ENCODE measurements at regions not wholly inside any gene's neighbourhood (a gene's known extent, or its start where the extent isn't known, plus 50 kb on each side); places are given as distances from the start of the nearest gene placed in this dataset.

GRCh38 chr10:7085913-7086589 is 324.8 kb downstream of the SFMBT2 start:
- DNase-seq (no peak), ATAC-seq (no peak)
- H3K27ac Mint-ChIP-seq = no peak overlapping the region
- no peak overlapping the region for H3K4me3 Mint-ChIP-seq
- no peaks in the 10 kb centered on the region for H3K9me3 Mint-ChIP-seq (ENCODE audit: low read depth)
- peaks cover 6% of the 10 kb centered on the region for H3K27me3 Mint-ChIP-seq
- no peaks in the 10 kb centered on the region for H3K36me3 Mint-ChIP-seq (ENCODE audit: low read depth)
- intact Hi-C loops (cut with DNase I, micrococcal nuclease) = no loop called here
- ChIA-PET POLR2A (interaction anchor here (0.6 kb wide), 1 partner anchor 150 kb away, joined by 6 read pairs; no protein-coding TSS in a partner anchor), CTCF (no interaction called here)
- H3K4me1 Mint-ChIP-seq = no peaks in the 10 kb centered on the region

GRCh38 chr10:7085147-7085912 is 325.5 kb downstream of the SFMBT2 start:
- Mint-ChIP-seq H3K4me3 (no peak overlapping the region), H3K27ac (no peak overlapping the region), H3K4me1 (no peaks in the 10 kb centered on the region)

GRCh38 chr10:7084280-7085005 is 326.4 kb downstream of the SFMBT2 start:
- POLR2A ChIA-PET = no interaction called here
- H3K27ac Mint-ChIP-seq = no peak overlapping the region
- ATAC-seq = no peak
- peaks cover 7% of the 10 kb centered on the region for H3K27me3 Mint-ChIP-seq
- no peaks in the 10 kb centered on the region for H3K36me3 Mint-ChIP-seq (ENCODE audit: low read depth)
- H3K4me1 Mint-ChIP-seq = no peaks in the 10 kb centered on the region
- DNase-seq = no peak
- intact Hi-C loops (cut with DNase I, micrococcal nuclease) = no loop called here
- CTCF ChIA-PET = interaction anchor here (0.7 to 1.1 kb wide), 4 partner anchors 8 to 665 kb away, joined by 3 to 5 read pairs (median 3); no protein-coding TSS in a partner anchor
- H3K9me3 Mint-ChIP-seq (ENCODE audit: low read depth) = no peaks in the 10 kb centered on the region
- H3K4me3 Mint-ChIP-seq = no peak overlapping the region

More at GRCh38 chr10:7085147-7085912, 325.5 kb downstream of the SFMBT2 start:
- Mint-ChIP-seq H3K9me3 (ENCODE audit: low read depth) (no peaks in the 10 kb centered on the region), H3K27me3 (peaks cover 7% of the 10 kb centered on the region), H3K36me3 (ENCODE audit: low read depth) (no peaks in the 10 kb centered on the region)
- DNase-seq = no peak
- ATAC-seq = no peak
- CTCF ChIA-PET = interaction anchor here (0.7 to 0.8 kb wide), 2 partner anchors 158 to 665 kb away, joined by 3 to 5 read pairs; no protein-coding TSS in a partner anchor
- POLR2A ChIA-PET = interaction anchor here (0.6 kb wide), 1 partner anchor 149 kb away, joined by 6 read pairs; no protein-coding TSS in a partner anchor
- intact Hi-C loops (cut with DNase I, micrococcal nuclease) = no loop called here

GRCh38 chr10:7082967-7083366 is 327.9 kb downstream of the SFMBT2 start:
- Mint-ChIP-seq H3K9me3 (ENCODE audit: low read depth) (no peaks in the 10 kb centered on the region), H3K27ac (no peak overlapping the region), H3K27me3 (peaks cover 9% of the 10 kb centered on the region), H3K4me3 (no peak overlapping the region), H3K4me1 (no peaks in the 10 kb centered on the region), H3K36me3 (ENCODE audit: low read depth) (no peaks in the 10 kb centered on the region)
- ATAC-seq (no peak), DNase-seq (no peak)
- ChIA-PET POLR2A (no interaction called here), CTCF (no interaction called here)
- intact Hi-C loops (cut with DNase I, micrococcal nuclease) = no loop called here

GRCh38 chr10:7077880-7078279 is 333.0 kb downstream of the SFMBT2 start:
- ATAC-seq (no peak), DNase-seq (no peak)
- intact Hi-C loops (cut with DNase I, micrococcal nuclease) = no loop called here
- no peak overlapping the region for H3K4me3 Mint-ChIP-seq
- no peaks in the 10 kb centered on the region for H3K36me3 Mint-ChIP-seq (ENCODE audit: low read depth)
- peaks cover 19% of the 10 kb centered on the region for H3K27me3 Mint-ChIP-seq
- ChIA-PET POLR2A (no interaction called here), CTCF (interaction anchor here (1.1 to 1.5 kb wide), 2 partner anchors 11 to 158 kb away, joined by 3 read pairs; no protein-coding TSS in a partner anchor)
- no peak overlapping the region for H3K27ac Mint-ChIP-seq
- H3K9me3 Mint-ChIP-seq (ENCODE audit: low read depth) = no peaks in the 10 kb centered on the region
- no peaks in the 10 kb centered on the region for H3K4me1 Mint-ChIP-seq

- ChIA-PET CTCF (interaction anchor here (0.7 kb wide), 1 partner anchor 42 kb away, joined by 3 read pairs; no protein-coding TSS in a partner anchor), POLR2A (no interaction called here)
- intact Hi-C loops (cut with DNase I, micrococcal nuclease) = no loop called here
- H3K4me3 Mint-ChIP-seq = no peak overlapping the region
- peaks cover 12% of the 10 kb centered on the region for H3K27me3 Mint-ChIP-seq
- H3K9me3 Mint-ChIP-seq (ENCODE audit: low read depth) = no peaks in the 10 kb centered on the region
- H3K36me3 Mint-ChIP-seq (ENCODE audit: low read depth) = no peaks in the 10 kb centered on the region
- no peak overlapping the region for H3K27ac Mint-ChIP-seq
- H3K4me1 Mint-ChIP-seq = no peaks in the 10 kb centered on the region
- ATAC-seq (no peak), DNase-seq (no peak)
Observed at GRCh38 chr10:7075851-7076250, 335.0 kb downstream of the SFMBT2 start.

GRCh38 chr10:7075110-7075509 is 335.7 kb downstream of the SFMBT2 start:
- no peaks in the 10 kb centered on the region for H3K9me3 Mint-ChIP-seq (ENCODE audit: low read depth)
- no peaks in the 10 kb centered on the region for H3K36me3 Mint-ChIP-seq (ENCODE audit: low read depth)
- intact Hi-C loops (cut with DNase I, micrococcal nuclease) = no loop called here
- no peaks in the 10 kb centered on the region for H3K4me1 Mint-ChIP-seq
- ATAC-seq (no peak), DNase-seq (no peak)
- no peak overlapping the region for H3K4me3 Mint-ChIP-seq
- POLR2A ChIA-PET = no interaction called here
- CTCF ChIA-PET = interaction anchor here (0.6 to 0.7 kb wide), 2 partner anchors 43 to 141 kb away, joined by 3 read pairs; no protein-coding TSS in a partner anchor
- peaks cover 12% of the 10 kb centered on the region for H3K27me3 Mint-ChIP-seq
- H3K27ac Mint-ChIP-seq = no peak overlapping the region

GRCh38 chr10:7071421-7071820 is 339.4 kb downstream of the SFMBT2 start:
- ATAC-seq = no peak
- intact Hi-C loops (cut with DNase I, micrococcal nuclease) = no loop called here
- ChIA-PET POLR2A (no interaction called here), CTCF (no interaction called here)
- Mint-ChIP-seq H3K4me1 (no peaks in the 10 kb centered on the region), H3K36me3 (ENCODE audit: low read depth) (no peaks in the 10 kb centered on the region), H3K9me3 (ENCODE audit: low read depth) (no peaks in the 10 kb centered on the region), H3K4me3 (no peak overlapping the region), H3K27ac (no peak overlapping the region), H3K27me3 (peaks cover 12% of the 10 kb centered on the region)
- DNase-seq = no peak

- DNase-seq = no peak
- CTCF ChIA-PET = interaction anchor here (0.6 kb wide), 1 partner anchor 43 kb away, joined by 3 read pairs; no protein-coding TSS in a partner anchor
- no peak for ATAC-seq
- H3K36me3 Mint-ChIP-seq (ENCODE audit: low read depth) = no peaks in the 10 kb centered on the region
- H3K9me3 Mint-ChIP-seq (ENCODE audit: low read depth) = no peaks in the 10 kb centered on the region
- H3K27ac Mint-ChIP-seq = no peak overlapping the region
- H3K27me3 Mint-ChIP-seq = peaks cover 12% of the 10 kb centered on the region
- POLR2A ChIA-PET = no interaction called here
- H3K4me3 Mint-ChIP-seq = no peak overlapping the region
- intact Hi-C loops (cut with DNase I, micrococcal nuclease) = no loop called here
- no peaks in the 10 kb centered on the region for H3K4me1 Mint-ChIP-seq
Observed at GRCh38 chr10:7070950-7071349, 339.9 kb downstream of the SFMBT2 start.

- CTCF ChIA-PET = interaction anchor here (1.0 kb wide), 1 partner anchor 65 kb away, joined by 3 read pairs; no protein-coding TSS in a partner anchor
- ATAC-seq (no peak), DNase-seq (no peak)
- POLR2A ChIA-PET = no interaction called here
- no peaks in the 10 kb centered on the region for H3K4me1 Mint-ChIP-seq
- no peaks in the 10 kb centered on the region for H3K36me3 Mint-ChIP-seq (ENCODE audit: low read depth)
- H3K27me3 Mint-ChIP-seq = peaks cover 12% of the 10 kb centered on the region
- intact Hi-C loops (cut with DNase I, micrococcal nuclease) = no loop called here
- H3K27ac Mint-ChIP-seq = no peak overlapping the region
- H3K4me3 Mint-ChIP-seq = no peak overlapping the region
- H3K9me3 Mint-ChIP-seq (ENCODE audit: low read depth) = no peaks in the 10 kb centered on the region
Observed at GRCh38 chr10:7069706-7070105, 341.1 kb downstream of the SFMBT2 start.

- H3K4me3 Mint-ChIP-seq = no peak overlapping the region
- no peaks in the 10 kb centered on the region for H3K27me3 Mint-ChIP-seq
- no peak for ATAC-seq
- CTCF ChIA-PET = interaction anchor here (0.7 kb wide), 1 partner anchor 13 kb away, joined by 3 read pairs; no protein-coding TSS in a partner anchor
- H3K27ac Mint-ChIP-seq = no peak overlapping the region
- no peaks in the 10 kb centered on the region for H3K9me3 Mint-ChIP-seq (ENCODE audit: low read depth)
- no peak for DNase-seq
- H3K36me3 Mint-ChIP-seq (ENCODE audit: low read depth) = no peaks in the 10 kb centered on the region
- H3K4me1 Mint-ChIP-seq = no peaks in the 10 kb centered on the region
- POLR2A ChIA-PET = no interaction called here
- intact Hi-C loops (cut with DNase I, micrococcal nuclease) = no loop called here
Observed at GRCh38 chr10:7056216-7056615, 354.6 kb downstream of the SFMBT2 start.
